GM18499 (cell line): ENCODE measurements at regions not wholly inside any gene's neighbourhood (a gene's known extent, or its start where the extent isn't known, plus 50 kb on each side); places are given as distances from the start of the nearest gene placed in this dataset.
"Not testable (repeated sequence)": the region's sequence is repeated elsewhere in the genome, so short reads cannot be mapped to it uniquely, and the experiment has no call there.

Experiments
- ATAC-seq: cut with Tn5 transposase; IDR thresholded peaks from one replicate; pipeline ENCODE4 v1.9.1; 2021; ENCODE audit warnings: moderate number of reproducible peaks; ENCODE audit not compliant: insufficient read depth, unreplicated experiment

GRCh38 chr3:177336873-177337450 lies 139.7 kb upstream of the TBL1XR1 start:
- ATAC-seq, result no peak

DNA sequence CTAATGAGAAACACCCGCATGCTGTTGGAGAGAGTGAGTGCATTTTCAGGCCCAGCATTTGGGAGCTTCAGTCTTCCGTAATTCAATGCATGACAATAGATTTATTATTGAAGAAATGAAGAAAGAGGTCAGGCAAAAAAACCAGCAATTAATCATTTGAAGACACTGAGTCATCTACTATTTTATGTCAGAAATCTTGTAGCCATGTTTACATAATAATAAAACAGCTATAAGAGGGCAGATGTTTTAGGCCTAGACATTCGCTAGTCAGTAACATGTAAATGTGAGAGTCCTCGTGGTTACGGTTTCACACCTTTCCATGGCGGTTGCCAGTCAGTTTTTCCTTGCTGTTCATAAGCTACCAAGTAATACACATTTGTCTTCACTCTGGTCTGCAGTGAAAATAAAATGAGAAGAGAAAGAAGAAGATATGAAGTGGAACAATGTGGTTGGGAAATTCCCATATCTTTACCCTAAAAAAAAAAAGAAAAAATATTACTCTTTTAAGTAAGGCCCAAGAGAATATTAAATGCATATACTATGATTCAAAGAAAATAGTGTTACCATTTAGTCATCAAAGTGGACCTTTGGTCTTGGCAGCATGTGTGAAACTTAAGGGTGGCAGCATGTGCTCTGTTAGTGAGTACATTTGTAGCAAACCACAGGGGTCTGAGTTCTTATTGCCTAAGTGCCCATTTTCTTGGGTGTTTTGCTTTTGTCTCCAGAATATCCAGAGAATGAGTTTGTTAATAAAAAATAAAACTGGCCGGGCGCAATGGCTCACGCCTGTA lies 140.5 kb upstream of the TBL1XR1 start:
- ATAC-seq, result peak; percentile 75

- no peak for ATAC-seq
These were observed 141.5 kb upstream of the TBL1XR1 start for GRCh38 chr3:177338697-177339219.

- not testable (repeated sequence) for ATAC-seq
These were observed 142.0 kb upstream of the TBL1XR1 start for GRCh38 chr3:177339220-177339703.

DNA sequence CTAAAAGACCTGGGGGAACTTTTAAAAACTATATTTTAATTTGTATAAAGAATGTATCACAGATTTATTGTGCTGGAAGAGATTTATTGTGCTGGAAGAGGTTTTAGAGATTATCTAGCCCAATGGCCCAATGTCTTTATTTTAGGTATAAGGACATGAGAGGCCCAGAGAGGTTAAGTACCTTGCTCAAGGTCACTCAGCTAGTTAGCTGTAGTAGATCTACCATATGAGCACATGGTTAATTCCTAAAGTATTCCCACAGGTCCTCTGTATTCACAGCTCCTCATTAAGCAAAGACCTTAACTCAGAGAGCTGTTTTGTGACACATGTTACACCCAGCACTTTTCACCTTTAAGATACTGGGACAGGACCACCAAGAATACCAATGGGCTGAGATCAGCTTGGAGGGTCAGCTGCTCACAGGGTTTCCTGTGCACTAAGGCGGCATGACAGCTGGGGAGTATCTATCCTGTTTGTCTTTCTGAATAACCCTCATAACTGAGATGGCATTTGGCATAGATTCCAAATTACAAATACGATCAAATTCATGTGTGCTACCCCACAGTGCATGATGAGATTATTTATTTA lies 143.1 kb upstream of the TBL1XR1 start:
- no peak for ATAC-seq

- ATAC-seq, result no peak
These were observed 144.6 kb upstream of the TBL1XR1 start for GRCh38 chr3:177341736-177342419.

DNA sequence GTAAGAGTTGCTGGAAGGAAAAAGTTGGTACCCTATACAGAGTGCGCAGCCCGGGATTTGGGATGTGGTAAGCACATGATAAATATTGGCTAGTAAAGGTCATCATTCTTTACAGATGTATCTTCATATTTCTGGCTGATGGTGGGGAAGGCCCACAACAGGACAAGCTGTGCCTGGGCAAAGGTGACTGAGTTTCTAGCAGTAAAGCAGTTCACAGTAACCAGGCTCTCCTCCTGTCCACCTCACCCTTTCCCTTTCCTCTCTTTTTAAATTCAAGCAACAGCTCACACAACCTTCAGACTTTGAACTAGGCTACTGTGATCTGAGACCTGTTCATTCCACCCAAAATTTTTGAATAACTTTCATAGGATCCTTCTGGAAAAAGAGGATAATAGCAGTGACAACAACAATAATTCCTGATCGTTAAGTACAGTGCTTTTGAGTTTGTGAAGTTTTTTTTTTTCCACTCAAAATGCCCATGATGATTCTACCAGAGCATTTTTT lies 145.9 kb upstream of the TBL1XR1 start:
- ATAC-seq, result no peak

DNA sequence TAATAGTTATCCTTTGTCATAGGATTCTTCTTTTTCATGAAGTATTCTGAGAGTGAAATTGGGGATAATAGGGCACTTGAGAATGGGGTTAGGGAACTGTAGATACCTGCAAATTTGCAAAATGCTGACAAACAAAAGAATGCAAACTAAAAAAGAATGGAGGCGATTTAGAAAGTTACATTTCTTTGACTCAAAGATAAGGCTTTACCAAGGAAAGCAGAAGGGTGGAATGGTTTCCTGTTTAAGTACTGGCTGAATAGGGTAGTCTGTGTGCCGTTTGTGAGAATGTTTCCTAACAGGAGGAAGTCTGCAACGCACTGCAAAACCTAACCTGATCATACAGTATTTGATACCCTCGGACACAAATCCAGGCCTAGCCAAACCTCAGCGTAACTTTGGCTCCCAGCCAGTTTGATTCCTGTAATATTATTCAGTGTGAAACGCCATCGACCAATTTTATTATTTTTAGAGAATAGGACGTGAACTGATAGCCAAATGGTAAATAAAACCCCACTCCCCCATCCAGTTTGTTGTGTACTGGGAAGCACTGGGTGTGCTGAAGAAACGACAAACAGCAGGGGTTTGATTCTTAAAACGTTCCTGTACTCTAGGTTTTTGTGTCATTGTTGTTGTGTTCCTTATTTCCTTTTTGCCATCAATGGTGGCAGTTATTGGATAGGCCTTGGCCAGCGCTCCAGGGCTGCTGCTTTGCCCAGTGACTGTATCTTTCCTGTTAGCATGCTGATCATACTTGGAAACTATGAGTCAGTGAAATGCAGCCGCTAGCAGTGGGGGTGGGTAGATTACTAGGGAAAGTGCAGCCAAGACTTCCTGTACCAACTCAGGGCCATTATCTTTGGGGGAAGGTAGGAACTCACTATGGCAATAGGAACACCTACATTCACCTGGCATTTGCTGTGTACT lies 148.0 kb upstream of the TBL1XR1 start:
- peak; percentile 89 for ATAC-seq

GRCh38 chr3:177345973-177346503 lies 148.8 kb upstream of the TBL1XR1 start:
- ATAC-seq, result no peak

GRCh38 chr3:177346878-177347277 lies 149.6 kb upstream of the TBL1XR1 start:
- no peak for ATAC-seq

DNA sequence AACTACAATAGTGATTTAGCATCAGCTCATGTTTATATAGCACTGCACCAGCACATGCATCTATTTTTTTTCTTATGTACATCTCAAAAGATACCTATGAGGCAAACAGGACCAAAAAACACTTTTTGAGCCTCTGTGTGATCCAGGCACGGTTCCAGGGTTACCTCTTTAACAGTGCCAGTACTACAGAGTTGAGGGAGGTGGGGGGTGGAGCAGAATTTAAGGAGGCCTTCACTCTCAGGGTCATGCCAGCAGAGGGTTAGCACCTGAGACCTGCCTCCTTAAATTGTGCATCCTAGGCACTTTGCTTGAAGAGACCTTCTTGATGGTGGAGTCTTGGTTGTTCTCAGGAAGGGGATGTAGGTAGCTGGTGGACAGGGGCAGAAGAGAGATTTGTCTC lies 150.3 kb upstream of the TBL1XR1 start:
- ATAC-seq, result no peak

- ATAC-seq, result no peak
These were observed 151.7 kb upstream of the TBL1XR1 start for GRCh38 chr3:177348974-177349373.

GRCh38 chr3:177349384-177349783 lies 152.1 kb upstream of the TBL1XR1 start:
- no peak for ATAC-seq

DNA sequence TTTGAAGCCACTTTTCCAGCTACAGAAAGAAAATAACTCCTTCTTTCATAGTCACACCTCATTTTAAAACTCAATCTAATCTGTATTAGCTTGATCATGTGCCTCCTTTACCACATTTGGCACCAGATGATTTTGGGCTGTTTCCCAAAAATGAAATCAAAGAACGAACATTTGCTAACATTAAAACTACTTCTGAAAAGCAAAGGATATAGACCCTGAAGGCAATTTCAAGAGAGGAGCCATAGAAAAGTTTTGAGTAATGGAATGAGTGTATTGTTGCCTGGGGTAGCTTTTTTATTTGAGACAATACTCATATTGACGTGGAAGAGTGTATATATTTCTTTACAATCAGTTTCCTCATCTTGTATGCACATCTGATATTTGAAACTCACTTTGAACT lies 152.8 kb upstream of the TBL1XR1 start:
- ATAC-seq, result no peak

GRCh38 chr3:177351206-177351605 lies 153.9 kb upstream of the TBL1XR1 start:
- no peak for ATAC-seq

- ATAC-seq, result peak; percentile 99
These were observed 154.5 kb upstream of the TBL1XR1 start for GRCh38 chr3:177351757-177352158.

DNA sequence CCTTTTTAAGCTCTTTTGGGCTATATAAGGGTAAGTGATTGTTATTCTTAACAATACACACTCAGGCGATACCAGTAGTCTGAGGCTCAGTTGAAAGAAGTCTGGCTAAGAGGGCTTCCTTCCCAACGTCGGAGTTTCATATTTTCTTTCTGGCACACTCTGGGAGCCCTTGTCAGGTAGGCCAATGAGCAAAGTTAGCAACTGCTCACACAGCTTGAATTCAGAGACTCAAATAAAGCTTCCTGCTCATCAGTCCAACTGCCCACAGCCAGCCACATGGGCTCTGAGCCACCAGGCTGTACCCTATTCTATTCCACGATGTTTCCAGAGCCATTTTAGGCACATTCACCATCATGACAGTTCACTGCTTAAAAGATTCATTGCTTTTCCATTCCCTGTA lies 155.1 kb upstream of the TBL1XR1 start:
- ATAC-seq, result no peak

DNA sequence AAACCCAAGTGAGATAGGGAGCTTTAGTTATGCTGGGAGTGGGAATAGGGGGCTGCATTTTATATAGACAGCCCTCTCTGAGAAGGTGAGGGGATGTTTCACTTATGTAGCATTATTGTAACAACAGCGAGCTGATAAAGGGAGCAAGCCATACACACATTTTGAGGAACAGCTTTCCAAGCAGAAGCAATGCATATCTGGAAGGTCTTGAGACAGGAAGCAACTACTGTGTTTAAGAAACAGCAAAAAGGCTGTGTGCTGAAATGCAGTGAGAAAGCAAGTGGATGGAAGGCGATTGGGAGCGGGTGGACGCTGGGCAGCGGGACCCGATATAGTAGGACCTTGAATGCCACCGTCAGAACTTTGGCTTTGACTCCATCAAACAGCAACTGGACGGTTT lies 155.9 kb upstream of the TBL1XR1 start:
- ATAC-seq, result no peak

- not testable (repeated sequence) for ATAC-seq
These were observed 156.6 kb upstream of the TBL1XR1 start for GRCh38 chr3:177353879-177354278.
